DND-41 (cell line): ENCODE measurements at regions not wholly inside any gene's neighbourhood (a gene's known extent, or its start where the extent isn't known, plus 50 kb on each side); places are given as distances from the start of the nearest gene placed in this dataset.

ENCODE experiments used
- CTCF ChIP-seq: IDR thresholded peaks from 2 replicates; pipeline ENCODE4 v1.5.1; 2012; ENCODE audit warnings: borderline replicate concordance, low read length, moderate library complexity, mild to moderate bottlenecking; ENCODE audit not compliant: poor library complexity, severe bottlenecking; ENCODE audit errors: extremely low read depth
- EZH2 ChIP-seq: IDR thresholded peaks from 3 replicates; pipeline ENCODE4 v1.6.1; 2012; ENCODE audit warnings: borderline replicate concordance, low read depth, mild to moderate bottlenecking, moderate library complexity, low read length, inconsistent platforms; ENCODE audit not compliant: severe bottlenecking

GRCh38 chr4:136740326-136740725, 792.0 kb downstream of the PCDH18 start:
- no peak for TF ChIP-seq CTCF
- TF ChIP-seq EZH2: no peak
